Natural killer cell (primary cell): ENCODE measurements at regions not wholly inside any gene's neighbourhood (a gene's known extent, or its start where the extent isn't known, plus 50 kb on each side); places are given as distances from the start of the nearest gene placed in this dataset.

ENCODE experiments used
- ATAC-seq, 3 donors: fragments of 150-1000 bp in 2 of 3; fragments of 200-7000 bp in 1 of 3; cut with Tn5 transposase; 1 replicate in 1 of 3; 2 replicates in 2 of 3; pipeline ENCODE4 v1.10.0; 2021; ENCODE audit warnings: mild to moderate bottlenecking in 2 of 3, moderate library complexity in 2 of 3
- DNase-seq, 2 donors: peaks; one replicate each; pipeline versions ENCODE4 v3.0.0 to v3.0.0-alpha.2; 2013 to 2021; ENCODE audit warnings: mixed read lengths in 1 of 2
- H3K27ac ChIP-seq: one replicate; pipeline ENCODE4 v1.5.1; 2013; ENCODE audit warnings: mild to moderate bottlenecking, low read length
- H3K27me3 ChIP-seq: one replicate; pipeline ENCODE4 v1.6.1; 2013; ENCODE audit warnings: low read length; ENCODE audit not compliant: control insufficient read depth, insufficient read depth
- H3K36me3 ChIP-seq: one replicate; pipeline ENCODE4 v1.6.1; 2013; ENCODE audit warnings: low read length; ENCODE audit not compliant: control insufficient read depth, insufficient read depth
- H3K4me1 ChIP-seq: one replicate; pipeline ENCODE4 v1.6.1; 2013; ENCODE audit warnings: low read length; ENCODE audit not compliant: control insufficient read depth, insufficient read depth
- H3K4me3 ChIP-seq: one replicate; pipeline ENCODE4 v1.5.1; 2013; ENCODE audit warnings: low read length
- H3K9me3 ChIP-seq: one replicate; pipeline ENCODE4 v1.6.1; 2013; ENCODE audit warnings: low read length; ENCODE audit not compliant: control insufficient read depth, insufficient read depth
- H3K27ac Mint-ChIP-seq, 2 donors: one replicate each; pipeline ENCODE4 v1.8.0; 2022; ENCODE audit warnings: mild to moderate bottlenecking in 2 of 2, mixed read lengths in 2 of 2, moderate library complexity in 1 of 2
- H3K27me3 Mint-ChIP-seq, 2 donors: one replicate each; pipeline ENCODE4 v1.8.0; 2022; ENCODE audit warnings: low read depth in 2 of 2, mixed read lengths in 2 of 2
- H3K36me3 Mint-ChIP-seq: one replicate; pipeline ENCODE4 v1.8.0; 2022; ENCODE audit warnings: mixed read lengths
- H3K4me1 Mint-ChIP-seq, 2 donors: one replicate each; pipeline ENCODE4 v1.8.0; 2022; ENCODE audit warnings: mixed read lengths in 2 of 2
- H3K4me3 Mint-ChIP-seq: one replicate; pipeline ENCODE4 v1.8.0; 2022; ENCODE audit warnings: mild to moderate bottlenecking, moderate library complexity, mixed read lengths
- H3K9me3 Mint-ChIP-seq, 2 donors: one replicate each; pipeline ENCODE4 v1.8.0; 2022; ENCODE audit warnings: mixed read lengths in 2 of 2
- CTCF ChIP-seq: fragments of 200-600 bp; IDR thresholded peaks from one replicate; pipeline ENCODE4 v1.8.0; 2022; ENCODE audit warnings: antibody characterized with exemption
- WGBS: methylation state at CpG from one replicate; pipeline ENCODE4 v1.1.7; 2013; ENCODE audit warnings: missing lambda C conversion rate; ENCODE audit not compliant: insufficient coverage; 5-methylcytosine and 5-hydroxymethylcytosine counted together
- intact Hi-C: fragments of 100-400 bp; cut with micrococcal nuclease; formaldehyde crosslinking; loops from one replicate; pipeline ENCODE4 v1.14.2; 2022

DNA sequence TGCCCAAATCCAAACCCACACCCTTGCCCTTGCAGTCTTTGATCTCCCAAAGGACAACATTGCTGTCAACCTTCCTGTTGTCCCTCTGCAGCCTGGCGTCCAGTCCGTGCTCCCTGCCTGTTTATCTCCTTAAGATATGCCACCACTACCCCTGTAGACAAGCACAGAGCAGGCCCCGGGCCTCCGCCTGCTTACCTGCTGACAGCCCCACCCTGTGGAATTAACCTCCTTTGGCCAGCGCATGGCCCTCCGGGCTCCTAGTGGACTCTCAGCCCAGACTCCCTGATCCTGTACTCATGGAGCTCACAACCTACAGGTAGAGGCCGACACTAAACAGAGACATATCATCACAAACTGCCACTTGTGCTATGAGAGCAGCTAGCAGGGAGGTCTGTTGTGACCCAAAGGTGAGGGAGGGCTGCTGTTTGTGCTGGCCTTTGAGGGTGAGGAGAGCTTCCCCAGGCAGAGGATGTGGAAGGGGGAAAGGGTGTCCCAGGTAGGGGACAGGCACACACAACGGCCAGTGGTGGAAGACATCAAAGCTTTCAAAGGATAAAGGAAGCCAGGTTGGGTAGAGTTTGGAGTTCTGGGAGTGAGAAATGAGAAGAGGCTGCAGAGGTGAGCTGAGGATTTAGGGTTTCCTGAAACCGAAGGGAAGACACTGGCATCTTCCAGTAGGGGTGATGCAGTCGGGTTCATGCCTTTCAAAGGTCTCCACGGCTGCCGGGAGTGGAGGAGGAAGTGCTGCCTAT lies 174.5 kb upstream of the ZMIZ1 start:
- H3K9me3 Mint-ChIP-seq: no peaks in the 10 kb centered on the region
- H3K4me3 Mint-ChIP-seq: no peak overlapping the region
- WGBS: 90% methylated on average over 12 of the region's 12 CpGs
- no peak for TF ChIP-seq CTCF
- ATAC-seq (no peak), DNase-seq (no peak)
- H3K27ac ChIP-seq: no peak overlapping the region
- intact Hi-C loops: no loop called here
- peaks cover 8 to 10% of the 10 kb centered on the region in 2 donors for H3K27me3 Mint-ChIP-seq
- no peaks in the 10 kb centered on the region for H3K4me1 ChIP-seq
- no peaks in the 10 kb centered on the region for H3K36me3 ChIP-seq
- no peaks in the 10 kb centered on the region for H3K36me3 Mint-ChIP-seq
- no peaks in the 10 kb centered on the region for H3K4me1 Mint-ChIP-seq
- no peak overlapping the region for H3K4me3 ChIP-seq
- H3K27ac Mint-ChIP-seq: no peak overlapping the region
- no peaks in the 10 kb centered on the region for H3K27me3 ChIP-seq
- no peaks in the 10 kb centered on the region for H3K9me3 ChIP-seq

GRCh38 chr10:78894841-78895195 lies 173.9 kb upstream of the ZMIZ1 start:
- Mint-ChIP-seq H3K4me1 (no peaks in the 10 kb centered on the region), H3K9me3 (no peaks in the 10 kb centered on the region), H3K36me3 (no peaks in the 10 kb centered on the region), H3K4me3 (no peak overlapping the region), H3K27ac (no peak overlapping the region), H3K27me3 (peaks cover 5 to 6% of the 10 kb centered on the region in 2 donors)
- Histone ChIP-seq H3K36me3 (no peaks in the 10 kb centered on the region), H3K4me3 (no peak overlapping the region), H3K27ac (no peak overlapping the region), H3K4me1 (no peaks in the 10 kb centered on the region), H3K27me3 (no peaks in the 10 kb centered on the region), H3K9me3 (no peaks in the 10 kb centered on the region)
- ATAC-seq (no peak), DNase-seq (no peak)
- TF ChIP-seq CTCF: no peak
- intact Hi-C loops: no loop called here
- WGBS: 81% methylated on average over 3 of the region's 3 CpGs

DNA sequence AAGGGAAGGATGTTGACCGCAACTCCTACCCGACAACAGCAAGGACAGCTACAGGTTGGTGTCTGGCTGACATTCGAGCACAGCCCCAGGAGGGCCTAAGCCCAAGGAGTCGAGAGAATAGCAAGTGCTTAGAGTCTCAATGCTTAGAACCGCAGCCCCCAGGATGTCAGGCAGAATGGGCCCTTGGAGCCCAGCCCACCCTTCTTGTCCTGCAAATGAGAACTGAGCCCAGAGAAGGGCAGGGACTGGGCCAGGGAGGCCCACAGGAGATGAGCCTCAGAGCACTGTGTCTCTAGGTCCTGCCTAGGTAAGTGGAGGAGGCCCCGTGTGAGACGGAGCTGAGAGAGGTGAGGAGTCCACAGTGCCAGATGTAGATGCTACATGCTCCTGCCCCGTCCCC lies 173.3 kb upstream of the ZMIZ1 start:
- 88% methylated on average over 8 of the region's 8 CpGs for WGBS

More for the DNA sequence above, 173.3 kb upstream of the ZMIZ1 start:
- H3K36me3 ChIP-seq: no peaks in the 10 kb centered on the region
- no peaks in the 10 kb centered on the region for H3K4me1 ChIP-seq
- no peaks in the 10 kb centered on the region for H3K4me1 Mint-ChIP-seq
- H3K27ac ChIP-seq: no peak overlapping the region
- no peak for ATAC-seq
- no peak overlapping the region for H3K27ac Mint-ChIP-seq
- no peak for DNase-seq
- no peaks in the 10 kb centered on the region for H3K9me3 Mint-ChIP-seq
- peaks cover under 1 to 5% of the 10 kb centered on the region in 2 donors for H3K27me3 Mint-ChIP-seq
- H3K4me3 ChIP-seq: no peak overlapping the region
- no peaks in the 10 kb centered on the region for H3K27me3 ChIP-seq
- H3K9me3 ChIP-seq: no peaks in the 10 kb centered on the region
- intact Hi-C loops: no loop called here
- no peak for TF ChIP-seq CTCF
- H3K4me3 Mint-ChIP-seq: no peak overlapping the region
- no peaks in the 10 kb centered on the region for H3K36me3 Mint-ChIP-seq
